ENCODE measurements at regions not wholly inside any gene's neighbourhood (a gene's known extent, or its start where the extent isn't known, plus 50 kb on each side); places are given as distances from the start of the nearest gene placed in this dataset.

DNA sequence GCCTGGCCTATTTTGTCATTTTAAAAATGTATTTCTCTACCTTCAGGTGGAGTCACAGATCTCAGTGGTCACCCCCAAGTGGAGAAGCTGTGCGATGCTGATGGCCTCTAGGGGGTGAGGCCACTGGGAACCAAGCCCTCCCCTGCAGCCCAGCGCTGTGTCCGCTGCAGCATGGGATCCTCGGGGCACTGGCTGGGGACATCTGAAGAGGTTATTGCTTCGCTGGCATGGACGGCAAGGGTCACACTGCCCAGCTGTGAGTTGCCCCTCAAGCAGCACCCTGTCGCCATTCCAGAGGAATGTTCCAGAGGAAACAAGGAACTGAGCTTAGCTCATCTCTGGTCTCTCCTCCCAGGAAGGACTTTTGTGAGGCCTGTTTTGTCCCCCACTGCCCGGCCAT lies 119.6 kb upstream of the S1PR3 start:
- no peaks in the 10 kb centered on the region for H4K20me1 ChIP-seq (ENCODE audit: control insufficient read depth, insufficient read depth, low read length, poor library complexity, severe bottlenecking)
- Mint-ChIP-seq H3K9me3 (ENCODE audit: insufficient read depth) (peaks cover 7% of the 10 kb centered on the region), H3K4me3 (no peak overlapping the region), H3K4me1 (no peaks in the 10 kb centered on the region), H3K27me3 (peaks cover 7% of the 10 kb centered on the region), H3K27ac (no peak overlapping the region)
- no peak overlapping the region for H2AFZ ChIP-seq (ENCODE audit: insufficient read depth, low read depth, low read length, poor library complexity, severe bottlenecking)
- no peak overlapping the region for H3K4me3 ChIP-seq (ENCODE audit: control extremely low read depth in 1 of 5, extremely low read depth in 1 of 5, insufficient read depth in 1 of 5, low read depth in 2 of 5, low read length in 4 of 5)
- H3K36me3 ChIP-seq (replicated peaks in 1 of 2; ENCODE audit: control extremely low read depth in 1 of 2, control insufficient read depth in 1 of 2, extremely low read depth in 1 of 2, insufficient read depth in 2 of 2, low read length in 1 of 2), result no peaks in the 10 kb centered on the region
- ChIA-PET CTCF (no interaction called here), POLR2A (no interaction called here)
- H3K27me3 ChIP-seq (replicated peaks in 1 of 4; ENCODE audit: control extremely low read depth in 1 of 4, control insufficient read depth in 3 of 4, insufficient read depth in 4 of 4, low read length in 3 of 4), result no peaks in the 10 kb centered on the region
- ATAC-seq (ENCODE audit: low read depth), result no peak
- no peaks in the 10 kb centered on the region for H3K4me1 ChIP-seq (ENCODE audit: control insufficient read depth in 2 of 2, insufficient read depth in 2 of 2, low read length in 2 of 2)
- no peak for TF ChIP-seq EZH2 (IDR thresholded peaks at IDR 0.05; ENCODE audit: borderline replicate concordance, insufficient read depth, low read depth, low read length, poor library complexity, severe bottlenecking)
- H3K9ac ChIP-seq (ENCODE audit: low read length), result no peak overlapping the region
- H3K9me3 ChIP-seq (ENCODE audit: control extremely low read depth in 1 of 3, control insufficient read depth in 2 of 3, insufficient read depth in 1 of 3, low read length in 2 of 3), result peaks cover 0 to 1% (median 0%) of the 10 kb centered on the region in 3 donors
- intact Hi-C loops (cut with micrococcal nuclease), result no loop called here
- WGBS (ENCODE audit: insufficient coverage), result 93% methylated on average over 8 of the region's 8 CpGs
- H3K79me2 ChIP-seq (ENCODE audit: control insufficient read depth, insufficient read depth, low read length), result no peaks in the 10 kb centered on the region
- no peak overlapping the region for H3K27ac ChIP-seq (ENCODE audit: low read length in 2 of 2)
- no peak overlapping the region for H3K4me2 ChIP-seq (replicated peaks; ENCODE audit: low read depth, low read length, poor library complexity, severe bottlenecking)
- no peak for DNase-seq

DNA sequence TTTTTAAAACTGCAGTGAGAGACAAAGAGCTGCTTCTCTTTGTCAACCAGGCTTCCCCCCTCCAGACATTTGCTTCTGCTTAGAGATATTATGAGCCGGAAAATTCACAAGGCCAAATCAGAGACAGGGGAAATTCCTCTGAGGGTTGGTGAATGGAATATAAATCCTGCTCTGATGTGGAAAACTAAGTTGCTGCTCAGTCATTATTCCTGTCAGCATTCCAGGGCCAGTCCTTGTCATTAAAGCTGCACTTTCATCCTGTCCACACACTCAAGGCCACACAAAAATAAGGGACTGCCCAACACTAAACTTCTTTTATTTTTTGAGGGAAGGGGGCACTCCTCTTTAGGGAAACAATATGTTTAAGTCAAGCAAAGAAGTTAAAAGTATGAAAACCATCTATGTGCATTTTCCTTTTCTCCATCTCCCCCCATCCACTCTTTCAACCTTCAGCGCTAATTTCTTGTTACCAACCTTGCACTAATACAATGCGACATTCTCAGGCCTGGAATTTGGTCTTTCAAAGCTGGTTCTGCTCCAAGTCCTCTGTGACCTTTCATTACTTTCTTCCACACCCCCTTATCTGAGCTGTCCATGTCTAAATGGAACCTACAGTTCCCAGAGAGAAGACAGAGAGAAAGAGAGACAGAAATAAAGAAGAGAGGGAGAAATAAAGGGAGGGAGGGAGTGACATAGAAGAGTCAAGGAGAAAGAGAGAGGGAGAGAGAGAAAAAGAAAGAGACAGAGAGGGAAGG lies 118.9 kb upstream of the S1PR3 start:
- Mint-ChIP-seq H3K4me1 (no peaks in the 10 kb centered on the region), H3K27me3 (peaks cover 7% of the 10 kb centered on the region), H3K27ac (no peak overlapping the region), H3K4me3 (no peak overlapping the region), H3K9me3 (ENCODE audit: insufficient read depth) (peaks cover 7% of the 10 kb centered on the region)
- no peaks in the 10 kb centered on the region for H3K9me3 ChIP-seq (ENCODE audit: control extremely low read depth in 1 of 3, control insufficient read depth in 2 of 3, insufficient read depth in 1 of 3, low read length in 2 of 3)
- H3K4me3 ChIP-seq (ENCODE audit: control extremely low read depth in 1 of 5, extremely low read depth in 1 of 5, insufficient read depth in 1 of 5, low read depth in 2 of 5, low read length in 4 of 5), result no peak overlapping the region
- intact Hi-C loops (cut with micrococcal nuclease), result no loop called here
- no peaks in the 10 kb centered on the region for H4K20me1 ChIP-seq (ENCODE audit: control insufficient read depth, insufficient read depth, low read length, poor library complexity, severe bottlenecking)
- no peak overlapping the region for H3K9ac ChIP-seq (ENCODE audit: low read length)
- no peak overlapping the region for H2AFZ ChIP-seq (ENCODE audit: insufficient read depth, low read depth, low read length, poor library complexity, severe bottlenecking)
- WGBS (ENCODE audit: insufficient coverage), result 100% methylated on average over 2 of the region's 3 CpGs
- TF ChIP-seq, protein P1, sequence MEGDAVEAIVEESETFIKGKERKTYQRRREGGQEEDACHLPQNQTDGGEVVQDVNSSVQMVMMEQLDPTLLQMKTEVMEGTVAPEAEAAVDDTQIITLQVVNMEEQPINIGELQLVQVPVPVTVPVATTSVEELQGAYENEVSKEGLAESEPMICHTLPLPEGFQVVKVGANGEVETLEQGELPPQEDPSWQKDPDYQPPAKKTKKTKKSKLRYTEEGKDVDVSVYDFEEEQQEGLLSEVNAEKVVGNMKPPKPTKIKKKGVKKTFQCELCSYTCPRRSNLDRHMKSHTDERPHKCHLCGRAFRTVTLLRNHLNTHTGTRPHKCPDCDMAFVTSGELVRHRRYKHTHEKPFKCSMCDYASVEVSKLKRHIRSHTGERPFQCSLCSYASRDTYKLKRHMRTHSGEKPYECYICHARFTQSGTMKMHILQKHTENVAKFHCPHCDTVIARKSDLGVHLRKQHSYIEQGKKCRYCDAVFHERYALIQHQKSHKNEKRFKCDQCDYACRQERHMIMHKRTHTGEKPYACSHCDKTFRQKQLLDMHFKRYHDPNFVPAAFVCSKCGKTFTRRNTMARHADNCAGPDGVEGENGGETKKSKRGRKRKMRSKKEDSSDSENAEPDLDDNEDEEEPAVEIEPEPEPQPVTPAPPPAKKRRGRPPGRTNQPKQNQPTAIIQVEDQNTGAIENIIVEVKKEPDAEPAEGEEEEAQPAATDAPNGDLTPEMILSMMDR (IDR thresholded peaks at IDR 0.05), result no peak
- no peak for TF ChIP-seq EZH2 (IDR thresholded peaks at IDR 0.05; ENCODE audit: borderline replicate concordance, insufficient read depth, low read depth, low read length, poor library complexity, severe bottlenecking)
- DNase-seq, result no peak
- no peaks in the 10 kb centered on the region for H3K79me2 ChIP-seq (ENCODE audit: control insufficient read depth, insufficient read depth, low read length)
- ChIA-PET POLR2A (no interaction called here), CTCF (no interaction called here)
- no peak overlapping the region for H3K27ac ChIP-seq (ENCODE audit: low read length in 2 of 2)
- no peaks in the 10 kb centered on the region for H3K36me3 ChIP-seq (replicated peaks in 1 of 2; ENCODE audit: control extremely low read depth in 1 of 2, control insufficient read depth in 1 of 2, extremely low read depth in 1 of 2, insufficient read depth in 2 of 2, low read length in 1 of 2)
- ATAC-seq (ENCODE audit: low read depth), result no peak
- no peaks in the 10 kb centered on the region for H3K27me3 ChIP-seq (replicated peaks in 1 of 4; ENCODE audit: control extremely low read depth in 1 of 4, control insufficient read depth in 3 of 4, insufficient read depth in 4 of 4, low read length in 3 of 4)
- H3K4me1 ChIP-seq (ENCODE audit: control insufficient read depth in 2 of 2, insufficient read depth in 2 of 2, low read length in 2 of 2), result no peaks in the 10 kb centered on the region
- no peak overlapping the region for H3K4me2 ChIP-seq (replicated peaks; ENCODE audit: low read depth, low read length, poor library complexity, severe bottlenecking)

Measured in B cell (primary cell).